T-cell (primary cell): ENCODE measurements at regions not wholly inside any gene's neighbourhood (a gene's known extent, or its start where the extent isn't known, plus 50 kb on each side); places are given as distances from the start of the nearest gene placed in this dataset.

Experiments
- ATAC-seq, 4 experiments: fragments of 200-7000 bp in 3 of 4; fragments of 150-1000 bp in 1 of 4; cut with Tn5 transposase; replicated peaks in 1 of 4; 1 replicate in 3 of 4; 2 replicates in 1 of 4; pipeline ENCODE4 v1.10.0; 2021; ENCODE audit warnings: moderate library complexity in 3 of 4, mild to moderate bottlenecking in 2 of 4, moderate number of reproducible peaks in 1 of 4
- CTCF ChIA-PET, 2 donors: fragments of 300-600 bp; sonication (Branson Sonifier 250); formaldehyde crosslinking; loops; one replicate each; lab custom pipeline; 2022; ENCODE audit warnings: antibody characterized with exemption in 2 of 2; lab: Charles Lee
- POLR2A ChIA-PET, 2 donors: fragments of 300-600 bp; sonication (Branson Sonifier 250); formaldehyde crosslinking; loops; one replicate each; lab custom pipeline; 2022; ENCODE audit warnings: antibody characterized with exemption in 2 of 2; lab: Charles Lee
- DNase-seq, 35 experiments: peaks; one replicate each; pipeline versions ENCODE4 v3.0.0 to v3.0.0-alpha.2; 2013 to 2023
- H3K27ac ChIP-seq: one replicate; pipeline ENCODE4 v1.5.1; 2013; ENCODE audit warnings: low read length
- H3K27me3 ChIP-seq, 2 experiments: replicated peaks in 1 of 2; 1 replicate in 1 of 2; 2 replicates in 1 of 2; pipeline versions ENCODE4 v1.6.1 to v1.7.0; 2013; ENCODE audit warnings: low read length in 1 of 2, mixed read lengths in 1 of 2; ENCODE audit not compliant: control insufficient read depth in 2 of 2, insufficient read depth in 2 of 2; ENCODE audit errors: extremely low read depth in 1 of 2
- H3K36me3 ChIP-seq, 2 donors: 1 replicate in 1 of 2; 2 replicates in 1 of 2; pipeline versions ENCODE4 v1.6.1 to v1.7.0; 2013; ENCODE audit warnings: low read length in 1 of 2; ENCODE audit not compliant: control insufficient read depth in 2 of 2, insufficient read depth in 1 of 2; ENCODE audit errors: extremely low read depth in 1 of 2
- H3K4me1 ChIP-seq, 2 experiments: 1 replicate in 1 of 2; 2 replicates in 1 of 2; pipeline versions ENCODE4 v1.6.1 to v1.7.0; 2013; ENCODE audit warnings: low read length in 2 of 2, mixed read lengths in 1 of 2; ENCODE audit not compliant: insufficient read depth in 2 of 2, control insufficient read depth in 1 of 2; ENCODE audit errors: extremely low read depth in 1 of 2
- H3K4me3 ChIP-seq, 2 donors: 1 replicate in 1 of 2; 2 replicates in 1 of 2; pipeline versions ENCODE4 v1.5.1 to v1.7.0; 2013; ENCODE audit warnings: mild to moderate bottlenecking in 2 of 2, low read length in 1 of 2, moderate library complexity in 1 of 2; ENCODE audit not compliant: control insufficient read depth in 1 of 2; ENCODE audit errors: extremely low read depth in 1 of 2
- H3K9me3 ChIP-seq: 2 replicates; pipeline ENCODE4 v1.7.0; 2013
- H3K27ac Mint-ChIP-seq, 2 donors: one replicate each; pipeline ENCODE4 v1.8.0; 2020 to 2021; ENCODE audit warnings: mild to moderate bottlenecking in 2 of 2, mixed read lengths in 2 of 2
- H3K27me3 Mint-ChIP-seq, 2 donors: one replicate each; pipeline ENCODE4 v1.8.0; 2021 to 2022; ENCODE audit warnings: mixed read lengths in 2 of 2
- H3K36me3 Mint-ChIP-seq: one replicate; pipeline ENCODE4 v1.8.0; 2021; ENCODE audit warnings: mixed read lengths
- H3K4me1 Mint-ChIP-seq, 3 donors: one replicate each; pipeline ENCODE4 v1.8.0; 2020 to 2022; ENCODE audit warnings: mixed read lengths in 3 of 3, mild to moderate bottlenecking in 1 of 3
- H3K4me3 Mint-ChIP-seq, 3 donors: one replicate each; pipeline ENCODE4 v1.8.0; 2020 to 2022; ENCODE audit warnings: mild to moderate bottlenecking in 3 of 3, mixed read lengths in 3 of 3, moderate library complexity in 3 of 3
- H3K9me3 Mint-ChIP-seq, 3 donors: one replicate each; pipeline ENCODE4 v1.8.0; 2020 to 2022; ENCODE audit warnings: mixed read lengths in 3 of 3
- WGBS: methylation state at CpG from one replicate; pipeline ENCODE4 v1.1.5; 2013; ENCODE audit warnings: missing lambda C conversion rate; ENCODE audit not compliant: insufficient coverage; 5-methylcytosine and 5-hydroxymethylcytosine counted together

DNA sequence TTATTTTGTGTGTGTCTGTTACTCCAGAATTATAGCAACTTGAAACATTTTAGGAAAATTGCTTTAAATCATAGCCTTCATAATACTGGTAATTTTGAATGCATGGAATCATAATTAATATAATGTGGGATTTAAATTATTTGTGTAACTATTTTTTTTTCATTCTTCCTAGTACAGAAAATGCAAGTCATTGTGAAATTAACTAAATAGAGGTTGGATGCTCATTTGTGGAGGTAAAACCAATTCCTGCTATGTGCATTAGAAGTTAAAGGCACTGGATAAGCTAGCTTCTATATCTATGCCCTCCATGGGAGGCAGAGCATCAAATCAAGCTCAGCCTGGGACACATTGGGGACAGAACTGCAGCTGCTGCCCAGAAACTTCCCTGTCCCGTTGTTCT is 1048.5 kb upstream of the PABPC4L start:
- no CpG with 5 or more reads among the region's 1 CpG for WGBS
- H3K27me3 Mint-ChIP-seq, result no peaks in the 10 kb centered on the region
- POLR2A ChIA-PET, result no interaction called here

DNA sequence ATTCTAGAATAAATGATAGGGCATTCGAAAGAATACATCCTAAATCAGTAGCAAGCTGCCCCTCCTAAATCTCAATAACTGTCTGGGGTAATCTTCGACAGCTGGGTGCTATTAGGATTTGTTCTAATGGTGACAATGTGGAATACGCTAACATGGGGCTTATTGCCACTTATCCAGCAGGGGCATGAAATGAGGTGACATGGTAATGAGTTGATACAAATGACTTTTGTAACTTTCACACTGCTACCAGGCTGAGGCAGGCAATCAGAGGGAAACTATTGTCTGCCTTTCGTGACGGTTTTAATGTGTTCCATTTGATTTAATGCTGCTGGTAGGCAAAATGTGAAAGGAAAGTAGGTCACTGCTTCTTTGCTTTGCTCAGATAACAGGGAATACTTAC is 1047.4 kb upstream of the PABPC4L start:
- Mint-ChIP-seq H3K27ac (no peak overlapping the region), H3K27me3 (no peaks in the 10 kb centered on the region), H3K9me3 (peaks cover 0 to 11% (median 4%) of the 10 kb centered on the region in 3 donors), H3K4me1 (no peaks in the 10 kb centered on the region), H3K4me3 (no peak overlapping the region), H3K36me3 (no peaks in the 10 kb centered on the region)
- Histone ChIP-seq H3K27ac (no peak overlapping the region), H3K9me3 (no peaks in the 10 kb centered on the region), H3K4me1 (no peaks in the 10 kb centered on the region), H3K27me3 (no peaks in the 10 kb centered on the region), H3K4me3 (no peak overlapping the region), H3K36me3 (no peaks in the 10 kb centered on the region)
- POLR2A ChIA-PET, result no interaction called here
- ATAC-seq (no peak), DNase-seq (no peak)
- 100% methylated on average over 1 of the region's 5 CpGs for WGBS
- CTCF ChIA-PET, result no interaction called here

More for the DNA sequence above, 1048.5 kb upstream of the PABPC4L start:
- H3K36me3 Mint-ChIP-seq, result no peaks in the 10 kb centered on the region
- CTCF ChIA-PET, result no interaction called here
- ATAC-seq, result no peak
- Histone ChIP-seq H3K4me1 (no peaks in the 10 kb centered on the region), H3K4me3 (no peak overlapping the region), H3K27ac (no peak overlapping the region), H3K9me3 (no peaks in the 10 kb centered on the region), H3K27me3 (no peaks in the 10 kb centered on the region), H3K36me3 (no peaks in the 10 kb centered on the region)
- H3K4me3 Mint-ChIP-seq, result no peak overlapping the region
- H3K27ac Mint-ChIP-seq, result no peak overlapping the region
- no peaks in the 10 kb centered on the region for H3K4me1 Mint-ChIP-seq
- DNase-seq, result no peak
- H3K9me3 Mint-ChIP-seq, result peaks cover 0 to 11% (median 3%) of the 10 kb centered on the region in 3 donors

DNA sequence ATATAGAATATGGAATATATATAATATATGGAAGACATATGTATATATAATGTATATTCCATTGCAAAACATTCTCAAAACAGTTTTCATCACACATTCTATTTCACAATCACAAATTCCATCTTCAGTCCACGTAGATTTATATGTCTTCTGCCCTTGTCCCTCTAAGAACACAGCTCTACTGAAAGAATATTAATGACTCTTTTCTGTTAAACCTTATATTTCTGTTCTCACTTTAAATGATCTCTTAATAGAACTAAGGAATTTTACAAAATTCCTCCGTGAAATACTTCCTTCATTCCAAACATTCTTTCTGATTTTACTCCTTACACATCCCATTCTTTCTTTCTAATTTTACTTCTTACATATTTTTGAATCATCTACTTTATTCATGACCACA is 1043.1 kb upstream of the PABPC4L start:
- Mint-ChIP-seq H3K27ac (no peak overlapping the region), H3K27me3 (no peaks in the 10 kb centered on the region), H3K36me3 (no peaks in the 10 kb centered on the region), H3K4me1 (no peaks in the 10 kb centered on the region), H3K9me3 (peaks cover 3 to 14% (median 6%) of the 10 kb centered on the region in 3 donors), H3K4me3 (no peak overlapping the region)
- ATAC-seq, result no peak
- Histone ChIP-seq H3K9me3 (no peaks in the 10 kb centered on the region), H3K4me3 (no peak overlapping the region), H3K27me3 (no peaks in the 10 kb centered on the region), H3K36me3 (no peaks in the 10 kb centered on the region), H3K4me1 (no peaks in the 10 kb centered on the region), H3K27ac (no peak overlapping the region)
- CTCF ChIA-PET, result no interaction called here
- no CpG with 5 or more reads among the region's 2 CpGs for WGBS
- POLR2A ChIA-PET, result no interaction called here
- DNase-seq, result no peak

DNA sequence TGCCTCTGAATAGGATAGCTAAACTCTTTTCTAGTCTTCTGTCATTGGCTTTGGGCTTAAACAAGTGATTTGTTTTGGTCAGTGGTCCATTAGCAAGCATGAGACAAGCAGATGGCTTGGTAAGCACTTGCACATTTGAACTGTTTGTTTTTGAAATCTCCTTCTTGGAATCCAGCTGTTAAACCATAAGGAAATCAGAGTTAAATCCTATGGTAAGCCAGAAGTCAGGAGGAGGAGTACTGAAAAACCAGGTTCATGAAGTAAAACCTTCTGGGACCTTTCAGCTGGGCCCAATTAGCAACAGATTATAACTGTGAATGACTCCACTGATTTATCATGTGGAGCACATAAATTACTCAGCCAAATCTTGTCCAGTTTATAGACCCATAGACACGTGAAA is 1042.5 kb upstream of the PABPC4L start:
- H3K9me3 ChIP-seq, result no peaks in the 10 kb centered on the region
- Mint-ChIP-seq H3K4me3 (no peak overlapping the region), H3K36me3 (no peaks in the 10 kb centered on the region), H3K27me3 (no peaks in the 10 kb centered on the region), H3K4me1 (no peaks in the 10 kb centered on the region), H3K9me3 (peaks cover 3 to 19% (median 9%) of the 10 kb centered on the region in 3 donors), H3K27ac (no peak overlapping the region)
- no peaks in the 10 kb centered on the region for H3K36me3 ChIP-seq
- no peaks in the 10 kb centered on the region for H3K27me3 ChIP-seq
- DNase-seq (no peak), ATAC-seq (no peak)
- WGBS, result no CpG with 5 or more reads among the region's 1 CpG
- H3K4me3 ChIP-seq, result no peak overlapping the region
- ChIA-PET POLR2A (no interaction called here), CTCF (no interaction called here)
- H3K4me1 ChIP-seq, result no peaks in the 10 kb centered on the region
- no peak overlapping the region for H3K27ac ChIP-seq

DNA sequence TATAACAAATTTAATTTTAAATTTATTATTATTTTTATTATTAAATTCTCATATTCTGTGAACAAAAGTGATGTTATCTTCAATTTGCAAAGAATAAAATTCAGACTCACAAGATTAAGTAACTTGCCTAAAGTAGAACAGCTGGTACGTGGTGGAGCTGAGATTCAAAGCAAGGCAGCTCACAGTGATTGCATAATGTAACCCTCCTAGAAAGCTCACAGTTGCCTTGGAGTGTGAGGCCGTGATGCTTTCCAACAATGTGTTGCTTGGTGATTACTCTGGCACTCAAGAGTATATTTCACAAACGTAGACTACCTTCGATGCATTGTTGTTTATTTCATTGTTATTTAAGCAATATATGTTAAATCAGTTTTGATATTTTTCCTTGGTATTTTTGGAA is 1039.2 kb upstream of the PABPC4L start:
- Histone ChIP-seq H3K4me1 (no peaks in the 10 kb centered on the region), H3K9me3 (no peaks in the 10 kb centered on the region), H3K27me3 (no peaks in the 10 kb centered on the region), H3K36me3 (no peaks in the 10 kb centered on the region), H3K4me3 (no peak overlapping the region), H3K27ac (no peak overlapping the region)
- no peaks in the 10 kb centered on the region for H3K36me3 Mint-ChIP-seq
- no peak overlapping the region for H3K4me3 Mint-ChIP-seq
- POLR2A ChIA-PET, result no interaction called here
- peaks cover 3 to 17% (median 9%) of the 10 kb centered on the region in 3 donors for H3K9me3 Mint-ChIP-seq
- CTCF ChIA-PET, result no interaction called here
- DNase-seq (no peak), ATAC-seq (no peak)
- H3K27ac Mint-ChIP-seq, result no peak overlapping the region
- no peaks in the 10 kb centered on the region for H3K27me3 Mint-ChIP-seq
- no peaks in the 10 kb centered on the region for H3K4me1 Mint-ChIP-seq
- WGBS, result no CpG with 5 or more reads among the region's 4 CpGs

DNA sequence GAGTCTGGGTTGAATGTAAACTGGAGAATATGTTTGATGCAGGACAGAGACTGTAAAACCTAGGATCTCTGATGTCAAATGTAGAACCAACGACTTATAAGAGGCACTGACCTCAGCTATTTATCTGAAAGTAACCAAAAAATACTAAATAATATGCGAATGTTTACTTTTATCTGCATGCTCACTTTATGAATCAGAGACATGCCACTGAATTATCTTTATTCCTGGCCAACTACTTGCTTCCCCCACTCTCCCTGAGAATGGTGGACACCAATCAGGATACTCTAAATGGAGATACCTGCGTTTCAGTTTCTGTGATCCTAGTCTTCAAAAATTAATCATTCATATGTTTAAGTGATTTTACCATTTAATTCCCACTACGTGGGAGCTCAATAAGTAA is 1038.4 kb upstream of the PABPC4L start:
- H3K27ac Mint-ChIP-seq, result no peak overlapping the region
- no peak overlapping the region for H3K4me3 Mint-ChIP-seq
- H3K36me3 Mint-ChIP-seq, result no peaks in the 10 kb centered on the region
- 75% methylated on average over 2 of the region's 4 CpGs for WGBS
- H3K27me3 ChIP-seq, result no peaks in the 10 kb centered on the region
- ATAC-seq (no peak), DNase-seq (no peak)
- CTCF ChIA-PET, result no interaction called here
- no peaks in the 10 kb centered on the region for H3K27me3 Mint-ChIP-seq
- peaks cover 3 to 17% (median 11%) of the 10 kb centered on the region in 3 donors for H3K9me3 Mint-ChIP-seq
- no peaks in the 10 kb centered on the region for H3K9me3 ChIP-seq
- H3K4me1 Mint-ChIP-seq, result no peaks in the 10 kb centered on the region
- no peak overlapping the region for H3K4me3 ChIP-seq
- H3K4me1 ChIP-seq, result no peaks in the 10 kb centered on the region
- POLR2A ChIA-PET, result no interaction called here
- H3K27ac ChIP-seq, result no peak overlapping the region
- no peaks in the 10 kb centered on the region for H3K36me3 ChIP-seq

DNA sequence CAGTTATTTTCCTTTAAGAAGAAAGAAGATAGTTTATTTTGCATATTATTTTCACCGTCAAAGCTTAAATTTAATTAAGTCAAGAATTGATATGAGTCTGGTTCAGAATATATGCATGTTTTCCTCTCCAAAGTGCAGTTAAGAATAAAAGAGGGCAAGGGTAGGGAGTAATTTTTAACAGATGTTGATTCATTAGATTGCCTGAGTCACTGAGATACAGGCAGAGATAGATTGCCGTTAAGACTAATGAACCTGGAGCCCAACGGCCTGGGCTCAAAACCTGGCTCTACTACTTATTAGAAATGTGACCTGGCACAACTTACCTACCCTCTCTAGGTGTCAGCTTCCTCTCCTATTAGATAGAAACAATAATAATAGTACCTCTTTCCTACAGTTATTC is 1037.4 kb upstream of the PABPC4L start:
- Mint-ChIP-seq H3K9me3 (peaks cover 3 to 17% (median 9%) of the 10 kb centered on the region in 3 donors), H3K4me1 (no peaks in the 10 kb centered on the region)
- no peak for ATAC-seq

More for the DNA sequence above, 1037.4 kb upstream of the PABPC4L start:
- 100% methylated on average over 1 of the region's 3 CpGs for WGBS
- Histone ChIP-seq H3K36me3 (no peaks in the 10 kb centered on the region), H3K27me3 (no peaks in the 10 kb centered on the region), H3K27ac (no peak overlapping the region), H3K4me1 (no peaks in the 10 kb centered on the region), H3K9me3 (no peaks in the 10 kb centered on the region), H3K4me3 (no peak overlapping the region)
- Mint-ChIP-seq H3K36me3 (no peaks in the 10 kb centered on the region), H3K4me3 (no peak overlapping the region), H3K27me3 (no peaks in the 10 kb centered on the region), H3K27ac (no peak overlapping the region)
- POLR2A ChIA-PET, result interaction anchor here in 1 of 2 donors (0.6 kb wide), 1 partner anchor 196 kb away, joined by 6 read pairs; no protein-coding TSS in a partner anchor
- no peak for DNase-seq
- CTCF ChIA-PET, result no interaction called here
